Body of pancreas (tissue), 4 donors: ENCODE measurements at regions not wholly inside any gene's neighbourhood (a gene's known extent, or its start where the extent isn't known, plus 50 kb on each side); places are given as distances from the start of the nearest gene placed in this dataset.

Source experiments
- POLR2A ChIP-seq, 3 donors: fragments of 450-650 bp; IDR thresholded peaks; one replicate each; pipeline ENCODE4 v1.6.1; 2016; ENCODE audit warnings: antibody characterized with exemption in 3 of 3, mild to moderate bottlenecking in 2 of 3
- TF ChIP-seq, protein P1 (sequence below), 7 experiments: fragments of 450-650 bp in 4 of 7; fragments of 200-600 bp in 3 of 7; sonication (generic) in 3 of 7; IDR thresholded peaks; one replicate each; pipeline ENCODE4 v1.5.1; 2016 to 2019; ENCODE audit warnings: antibody characterized with exemption in 7 of 7

DNA sequence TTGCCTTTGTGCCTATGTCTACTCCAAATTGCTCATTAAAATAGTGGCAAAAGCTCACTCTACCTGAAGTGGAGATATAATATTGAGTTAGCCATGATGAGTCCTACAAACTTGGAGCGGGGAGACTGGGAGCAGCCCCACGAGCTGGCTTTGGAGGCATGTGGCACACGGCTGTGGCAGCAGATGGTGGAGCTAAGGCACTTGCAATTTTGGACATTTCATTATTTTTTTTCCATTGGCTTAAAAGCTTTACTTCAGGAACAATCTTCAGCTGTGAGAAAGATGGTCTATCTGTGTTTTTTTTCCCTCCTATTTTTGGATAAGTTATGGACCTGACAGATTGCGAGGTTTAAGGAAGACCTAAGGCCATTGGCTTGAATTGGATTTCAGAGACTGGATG is 578.3 kb downstream of the CMPK2 start:
- TF ChIP-seq, protein P1, sequence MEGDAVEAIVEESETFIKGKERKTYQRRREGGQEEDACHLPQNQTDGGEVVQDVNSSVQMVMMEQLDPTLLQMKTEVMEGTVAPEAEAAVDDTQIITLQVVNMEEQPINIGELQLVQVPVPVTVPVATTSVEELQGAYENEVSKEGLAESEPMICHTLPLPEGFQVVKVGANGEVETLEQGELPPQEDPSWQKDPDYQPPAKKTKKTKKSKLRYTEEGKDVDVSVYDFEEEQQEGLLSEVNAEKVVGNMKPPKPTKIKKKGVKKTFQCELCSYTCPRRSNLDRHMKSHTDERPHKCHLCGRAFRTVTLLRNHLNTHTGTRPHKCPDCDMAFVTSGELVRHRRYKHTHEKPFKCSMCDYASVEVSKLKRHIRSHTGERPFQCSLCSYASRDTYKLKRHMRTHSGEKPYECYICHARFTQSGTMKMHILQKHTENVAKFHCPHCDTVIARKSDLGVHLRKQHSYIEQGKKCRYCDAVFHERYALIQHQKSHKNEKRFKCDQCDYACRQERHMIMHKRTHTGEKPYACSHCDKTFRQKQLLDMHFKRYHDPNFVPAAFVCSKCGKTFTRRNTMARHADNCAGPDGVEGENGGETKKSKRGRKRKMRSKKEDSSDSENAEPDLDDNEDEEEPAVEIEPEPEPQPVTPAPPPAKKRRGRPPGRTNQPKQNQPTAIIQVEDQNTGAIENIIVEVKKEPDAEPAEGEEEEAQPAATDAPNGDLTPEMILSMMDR (IDR thresholded peaks at IDR 0.05), result no peak
- TF ChIP-seq POLR2A (IDR thresholded peaks at IDR 0.05), result no peak
